Endothelial cell of umbilical vein (primary cell): ENCODE measurements at regions not wholly inside any gene's neighbourhood (a gene's known extent, or its start where the extent isn't known, plus 50 kb on each side); places are given as distances from the start of the nearest gene placed in this dataset.

Experiments
- BruUV-seq: library from RNA; stranded (reverse); fragments of 400-500 nt; replicated peaks from 2 replicates; lab custom pipeline; 2021; lab: Mats Ljungman, UMichigan
- CTCF ChIA-PET: fragments of 300-600, 350-600 bp; sonication (Branson Sonifier 250); formaldehyde crosslinking; loops from one replicate; lab custom pipeline; 2021; ENCODE audit warnings: antibody characterized with exemption, inconsistent platforms; lab: Charles Lee
- POLR2A ChIA-PET: fragments of 300-600, 350-600 bp; sonication (Branson Sonifier 250); formaldehyde crosslinking; loops from one replicate; lab custom pipeline; 2021; ENCODE audit warnings: antibody characterized with exemption, inconsistent platforms; lab: Charles Lee
- DNase-seq: peaks from one replicate; pipeline ENCODE4 v3.0.0-alpha.2; 2011; ENCODE audit warnings: low read depth, low spot score
- FAIRE-seq: peaks from 2 replicates; lab custom pipeline; 2011; peaks lifted over from hg19 to GRCh38; lab: Jason Lieb, UNC
- H2AFZ ChIP-seq: 2 replicates; pipeline ENCODE4 v1.6.0; 2012; ENCODE audit warnings: low read depth, low read length, control low read depth, inconsistent platforms
- H3K27ac ChIP-seq: 2 replicates; pipeline ENCODE4 v1.5.1; 2011; ENCODE audit warnings: low read depth, mild to moderate bottlenecking, control low read depth, low read length, moderate library complexity; ENCODE audit not compliant: insufficient read depth
- H3K27me3 ChIP-seq, 2 experiments: 2 replicates each; pipeline versions ENCODE4 v1.6.0 to v1.6.1; 2011; ENCODE audit warnings: low read length in 2 of 2, mixed read lengths in 1 of 2; ENCODE audit not compliant: control insufficient read depth in 2 of 2, insufficient read depth in 2 of 2
- H3K36me3 ChIP-seq, 2 experiments: 2 replicates in 1 of 2; 3 replicates in 1 of 2; pipeline ENCODE4 v1.5.1; 2011; ENCODE audit warnings: low read length in 2 of 2, mild to moderate bottlenecking in 1 of 2, moderate library complexity in 1 of 2; ENCODE audit not compliant: control insufficient read depth in 2 of 2, insufficient read depth in 2 of 2; ENCODE audit errors: extremely low read depth in 1 of 2
- H3K4me1 ChIP-seq: 3 replicates; pipeline ENCODE4 v1.5.1; 2011; ENCODE audit warnings: mild to moderate bottlenecking, low read length; ENCODE audit not compliant: control insufficient read depth, insufficient read depth; ENCODE audit errors: extremely low read depth
- H3K4me2 ChIP-seq: 2 replicates; pipeline ENCODE4 v1.6.1; 2011; ENCODE audit warnings: low read length, control low read depth, mixed read lengths; ENCODE audit not compliant: insufficient read depth
- H3K4me3 ChIP-seq, 3 experiments: fragments of 200-600 bp in 1 of 3; sonication (generic), shearing (Covaris generic) in 1 of 3; replicated peaks in 1 of 3; 2 replicates each; pipeline ENCODE4 v1.5.1; 2011 to 2016; ENCODE audit warnings: control low read depth in 3 of 3, low read length in 3 of 3, mild to moderate bottlenecking in 2 of 3, inconsistent platforms in 1 of 3, low read depth in 1 of 3, moderate library complexity in 1 of 3; ENCODE audit not compliant: insufficient read depth in 1 of 3
- H3K79me2 ChIP-seq: 2 replicates; pipeline ENCODE4 v1.6.0; 2012; ENCODE audit warnings: low read length, inconsistent platforms; ENCODE audit not compliant: control insufficient read depth, insufficient read depth
- H3K9ac ChIP-seq: replicated peaks from 2 replicates; pipeline ENCODE3; 2011; ENCODE audit warnings: low read length, control low read depth; ENCODE audit not compliant: insufficient read depth; ENCODE audit errors: extremely low read depth
- H3K9me1 ChIP-seq: replicated peaks from 3 replicates; pipeline ENCODE4 v1.6.0; 2011; ENCODE audit warnings: mild to moderate bottlenecking, low read length; ENCODE audit not compliant: control insufficient read depth, insufficient read depth; ENCODE audit errors: extremely low read depth
- H3K9me3 ChIP-seq: replicated peaks from 2 replicates; pipeline ENCODE4 v1.5.1; 2012; ENCODE audit warnings: low read length, inconsistent platforms; ENCODE audit not compliant: control insufficient read depth, insufficient read depth
- H4K20me1 ChIP-seq: replicated peaks from 2 replicates; pipeline ENCODE3; 2011; ENCODE audit warnings: mild to moderate bottlenecking, low read length; ENCODE audit not compliant: control insufficient read depth, insufficient read depth; ENCODE audit errors: extremely low read depth
- CTCF ChIP-seq, 2 donors: IDR thresholded peaks; 1 replicate in 1 of 2; 2 replicates in 1 of 2; pipeline ENCODE4 v1.5.1; 2011; ENCODE audit warnings: low read length in 2 of 2, mild to moderate bottlenecking in 2 of 2, moderate library complexity in 2 of 2, control low read depth in 1 of 2, inconsistent platforms in 1 of 2, low read depth in 1 of 2; ENCODE audit not compliant: insufficient read depth in 1 of 2; ENCODE audit errors: extremely low read depth in 1 of 2
- EZH2 ChIP-seq: IDR thresholded peaks from 2 replicates; pipeline ENCODE4 v1.6.1; 2012; ENCODE audit warnings: borderline replicate concordance, low read depth, mild to moderate bottlenecking, moderate library complexity, low read length, inconsistent platforms; ENCODE audit not compliant: severe bottlenecking
- FOS ChIP-seq: IDR thresholded peaks from 2 replicates; pipeline ENCODE4 v1.6.1; 2011; ENCODE audit warnings: mild to moderate bottlenecking, low read length, moderate library complexity, borderline replicate concordance; ENCODE audit not compliant: insufficient read depth
- JUN ChIP-seq: IDR thresholded peaks from 2 replicates; pipeline ENCODE4 v1.6.1; 2011; ENCODE audit warnings: borderline replicate concordance, low read depth; ENCODE audit not compliant: insufficient read length, insufficient read depth
- MYC ChIP-seq: IDR thresholded peaks from one replicate; pipeline ENCODE4 v1.6.1; 2011; ENCODE audit warnings: mild to moderate bottlenecking, low read depth, low read length
- dilution Hi-C: fragments of 300-500 bp; cut with MboI; formaldehyde crosslinking; loops from one replicate; pipeline ENCODE4 v1.15.0; 2019; ENCODE audit warnings: low sequenced_read_pairs; ENCODE audit not compliant: extremely low pct_ligation_motif_present
- intact Hi-C: fragments of 100-400 bp; cut with micrococcal nuclease; formaldehyde crosslinking; loops from one replicate; pipeline ENCODE4 v1.10.0; 2022

DNA sequence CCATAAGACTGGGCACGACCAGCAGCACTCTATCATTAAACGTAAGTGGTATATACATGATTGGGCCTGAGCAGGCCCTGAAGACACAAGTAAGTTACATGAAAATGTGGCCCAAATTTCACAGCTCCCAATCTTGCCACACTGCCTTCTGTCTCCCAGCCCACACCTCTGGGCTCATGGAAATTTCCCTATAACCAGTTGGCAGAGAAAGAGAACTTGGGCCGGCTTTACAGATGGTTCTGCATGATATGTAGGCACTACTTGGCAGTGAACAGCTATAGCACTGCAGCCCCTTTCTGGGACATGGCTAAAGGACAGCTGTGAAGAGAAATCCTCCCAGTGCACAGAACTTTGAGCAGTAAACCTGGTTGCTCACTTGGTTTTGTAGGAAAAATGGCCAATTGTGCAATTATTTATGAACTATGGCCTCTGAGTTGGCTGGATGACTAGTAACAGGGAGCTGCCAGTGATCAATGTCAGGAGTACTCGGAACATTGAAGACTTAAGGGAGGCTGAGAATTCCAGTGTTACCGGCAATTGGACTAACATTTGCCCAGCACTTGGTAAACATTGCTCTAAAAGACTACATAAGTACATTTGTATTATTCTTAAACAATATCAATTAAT lies 1006.6 kb upstream of the LRRN3 start:
- POLR2A ChIA-PET = no interaction called here
- TF ChIP-seq EZH2 = no peak
- TF ChIP-seq JUN = no peak
- H3K27ac ChIP-seq = no peak overlapping the region
- dilution Hi-C loops = no loop called here
- no peak for FAIRE-seq
- intact Hi-C loops = no loop called here
- CTCF ChIA-PET = interaction anchor here (1.2 to 1.5 kb wide), 2 partner anchors 14 to 358 kb away, joined by 3 to 4 read pairs; no protein-coding TSS in a partner anchor
- BruUV-seq = no TSS peak
- H3K9ac ChIP-seq = no peak overlapping the region
- no peak overlapping the region for H2AFZ ChIP-seq
- no peaks in the 10 kb centered on the region for H4K20me1 ChIP-seq
- no peak overlapping the region for H3K4me3 ChIP-seq
- no peaks in the 10 kb centered on the region for H3K79me2 ChIP-seq
- no peaks in the 10 kb centered on the region for H3K27me3 ChIP-seq
- no peak for DNase-seq
- H3K4me1 ChIP-seq = no peaks in the 10 kb centered on the region
- no peak overlapping the region for H3K4me2 ChIP-seq
- no peaks in the 10 kb centered on the region for H3K36me3 ChIP-seq
- H3K9me1 ChIP-seq = no peaks in the 10 kb centered on the region
- H3K9me3 ChIP-seq = no peaks in the 10 kb centered on the region

GRCh38 chr7:110090110-110090820 lies 1000.7 kb upstream of the LRRN3 start:
- DNase-seq = peak; percentile 48
- FAIRE-seq = no peak
- H3K9me1 ChIP-seq = no peaks in the 10 kb centered on the region
- no peaks in the 10 kb centered on the region for H4K20me1 ChIP-seq
- no peaks in the 10 kb centered on the region for H3K36me3 ChIP-seq
- H3K4me3 ChIP-seq = no peak overlapping the region
- TF ChIP-seq CTCF (IDR thresholded peaks at IDR 0.05; ENCODE audit: extremely low read depth in 1 of 2, insufficient read depth in 1 of 2, low read depth in 1 of 2, low read length in 2 of 2) (peak; percentile 40 to 58), MYC (no peak), FOS (no peak)
- no peak overlapping the region for H2AFZ ChIP-seq
- CTCF ChIA-PET = interaction anchor here (1.0 to 4.1 kb wide), 4 partner anchors 14 to 1008 kb away, joined by 3 to 49 read pairs (median 10); no protein-coding TSS in a partner anchor
- no peaks in the 10 kb centered on the region for H3K27me3 ChIP-seq
- H3K4me1 ChIP-seq = no peaks in the 10 kb centered on the region
- no peaks in the 10 kb centered on the region for H3K9me3 ChIP-seq
- intact Hi-C loops = loop anchor here (1.0 to 5.0 kb wide), 4 partner anchors 352 to 1478 kb away; no protein-coding TSS in a partner anchor
- no peak overlapping the region for H3K9ac ChIP-seq
- no peak overlapping the region for H3K4me2 ChIP-seq
- dilution Hi-C loops = no loop called here
- H3K79me2 ChIP-seq = no peaks in the 10 kb centered on the region
- BruUV-seq = no TSS peak
- no peak overlapping the region for H3K27ac ChIP-seq
- POLR2A ChIA-PET = no interaction called here
